ENCODE measurements at regions not wholly inside any gene's neighbourhood (a gene's known extent, or its start where the extent isn't known, plus 50 kb on each side); places are given as distances from the start of the nearest gene placed in this dataset.

DNA sequence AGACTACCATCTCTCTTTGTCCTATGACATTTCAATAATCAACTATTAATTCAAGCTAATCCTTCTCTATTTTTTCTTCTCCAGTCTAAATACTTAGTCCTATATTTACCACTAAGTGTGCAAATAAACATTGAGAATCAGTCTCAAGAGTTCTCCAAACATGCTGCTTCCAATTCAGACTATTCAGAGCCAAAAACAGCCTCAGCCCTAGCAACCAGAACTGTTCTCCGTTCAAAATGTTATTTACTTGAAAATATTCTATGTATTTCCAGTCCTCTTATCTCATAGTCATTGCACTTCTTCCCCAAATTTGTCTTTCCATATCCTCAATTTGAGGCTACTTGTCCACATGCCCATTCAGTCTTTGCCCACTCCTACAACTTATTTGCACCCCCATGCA lies 805.5 kb downstream of the IGSF11 start (continued):
- TF ChIP-seq ZNF331 (CRISPR knock-in tag; IDR thresholded peaks at IDR 0.05; ENCODE audit: low read depth) (no peak), EZH2phosphoT487 (IDR thresholded peaks at IDR 0.05; ENCODE audit: unreplicated experiment) (no peak), CREB1 (CRISPR knock-in tag; IDR thresholded peaks at IDR 0.05; ENCODE audit: low read depth) (no peak), STAT1 (IDR thresholded peaks at IDR 0.05; ENCODE audit: unreplicated experiment) (no peak)
- TF ChIP-seq, protein P1, sequence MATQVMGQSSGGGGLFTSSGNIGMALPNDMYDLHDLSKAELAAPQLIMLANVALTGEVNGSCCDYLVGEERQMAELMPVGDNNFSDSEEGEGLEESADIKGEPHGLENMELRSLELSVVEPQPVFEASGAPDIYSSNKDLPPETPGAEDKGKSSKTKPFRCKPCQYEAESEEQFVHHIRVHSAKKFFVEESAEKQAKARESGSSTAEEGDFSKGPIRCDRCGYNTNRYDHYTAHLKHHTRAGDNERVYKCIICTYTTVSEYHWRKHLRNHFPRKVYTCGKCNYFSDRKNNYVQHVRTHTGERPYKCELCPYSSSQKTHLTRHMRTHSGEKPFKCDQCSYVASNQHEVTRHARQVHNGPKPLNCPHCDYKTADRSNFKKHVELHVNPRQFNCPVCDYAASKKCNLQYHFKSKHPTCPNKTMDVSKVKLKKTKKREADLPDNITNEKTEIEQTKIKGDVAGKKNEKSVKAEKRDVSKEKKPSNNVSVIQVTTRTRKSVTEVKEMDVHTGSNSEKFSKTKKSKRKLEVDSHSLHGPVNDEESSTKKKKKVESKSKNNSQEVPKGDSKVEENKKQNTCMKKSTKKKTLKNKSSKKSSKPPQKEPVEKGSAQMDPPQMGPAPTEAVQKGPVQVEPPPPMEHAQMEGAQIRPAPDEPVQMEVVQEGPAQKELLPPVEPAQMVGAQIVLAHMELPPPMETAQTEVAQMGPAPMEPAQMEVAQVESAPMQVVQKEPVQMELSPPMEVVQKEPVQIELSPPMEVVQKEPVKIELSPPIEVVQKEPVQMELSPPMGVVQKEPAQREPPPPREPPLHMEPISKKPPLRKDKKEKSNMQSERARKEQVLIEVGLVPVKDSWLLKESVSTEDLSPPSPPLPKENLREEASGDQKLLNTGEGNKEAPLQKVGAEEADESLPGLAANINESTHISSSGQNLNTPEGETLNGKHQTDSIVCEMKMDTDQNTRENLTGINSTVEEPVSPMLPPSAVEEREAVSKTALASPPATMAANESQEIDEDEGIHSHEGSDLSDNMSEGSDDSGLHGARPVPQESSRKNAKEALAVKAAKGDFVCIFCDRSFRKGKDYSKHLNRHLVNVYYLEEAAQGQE (IDR thresholded peaks at IDR 0.05; ENCODE audit: unreplicated experiment) = no peak

DNA sequence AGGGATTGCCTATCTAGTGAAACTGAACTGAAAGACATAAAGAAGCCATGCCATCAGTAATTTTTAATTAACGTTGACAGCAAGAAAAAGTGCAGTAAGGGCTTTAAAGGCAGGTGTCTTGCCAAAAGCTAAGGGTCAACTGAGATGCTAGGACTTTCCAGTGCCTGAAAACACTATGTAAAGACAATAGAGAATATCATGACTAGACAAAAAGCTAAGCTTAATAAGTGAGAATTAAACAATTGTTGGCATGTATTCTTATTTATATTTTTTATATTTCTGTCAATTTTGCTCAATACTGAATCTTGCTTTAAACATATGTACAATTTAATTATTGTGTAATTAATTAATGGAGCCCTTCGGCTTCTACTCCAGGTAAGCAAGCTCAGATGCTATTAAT lies 803.1 kb downstream of the IGSF11 start:
- Mint-ChIP-seq H3K4me3 (no peak overlapping the region), H3K36me3 (ENCODE audit: low read depth) (no peaks in the 10 kb centered on the region), H3K9me3 (no peaks in the 10 kb centered on the region), H3K27ac (no peak overlapping the region), H3K27me3 (ENCODE audit: insufficient read depth, low read depth, poor library complexity) (peaks cover 2% of the 10 kb centered on the region), H3K4me1 (no peaks in the 10 kb centered on the region; the same call in 1 of the 3 replicates)
- no peak overlapping the region for H2AFZ ChIP-seq
- H3K4me3 ChIP-seq = no peak overlapping the region
- no peaks in the 10 kb centered on the region for H3K4me1 ChIP-seq (ENCODE audit: insufficient read depth)
- no peak overlapping the region for H3K27ac ChIP-seq (ENCODE audit: low read depth)
- no peaks in the 10 kb centered on the region for H3K9me2 ChIP-seq (ENCODE audit: insufficient read depth)
- H3K27me3 ChIP-seq (ENCODE audit: insufficient read depth) = no peaks in the 10 kb centered on the region
- H3K79me2 ChIP-seq (replicated peaks; ENCODE audit: insufficient read depth) = no peaks in the 10 kb centered on the region
- no peaks in the 10 kb centered on the region for H3K36me3 ChIP-seq (ENCODE audit: insufficient read depth)
- no peaks in the 10 kb centered on the region for H4K20me1 ChIP-seq (replicated peaks; ENCODE audit: insufficient read depth)
- H3F3A ChIP-seq (replicated peaks; ENCODE audit: low read depth) = no peaks in the 10 kb centered on the region
- no peak overlapping the region for H3K4me2 ChIP-seq
- DNase-seq (ENCODE audit: low spot score) (no peak), ATAC-seq (no peak)
- TF ChIP-seq JUNB (IDR thresholded peaks at IDR 0.05; ENCODE audit: unreplicated experiment) (no peak), CREB1 (CRISPR knock-in tag; IDR thresholded peaks at IDR 0.05; ENCODE audit: low read depth) (no peak)
- TF ChIP-seq, protein P2, sequence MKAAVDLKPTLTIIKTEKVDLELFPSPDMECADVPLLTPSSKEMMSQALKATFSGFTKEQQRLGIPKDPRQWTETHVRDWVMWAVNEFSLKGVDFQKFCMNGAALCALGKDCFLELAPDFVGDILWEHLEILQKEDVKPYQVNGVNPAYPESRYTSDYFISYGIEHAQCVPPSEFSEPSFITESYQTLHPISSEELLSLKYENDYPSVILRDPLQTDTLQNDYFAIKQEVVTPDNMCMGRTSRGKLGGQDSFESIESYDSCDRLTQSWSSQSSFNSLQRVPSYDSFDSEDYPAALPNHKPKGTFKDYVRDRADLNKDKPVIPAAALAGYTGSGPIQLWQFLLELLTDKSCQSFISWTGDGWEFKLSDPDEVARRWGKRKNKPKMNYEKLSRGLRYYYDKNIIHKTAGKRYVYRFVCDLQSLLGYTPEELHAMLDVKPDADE (IDR thresholded peaks at IDR 0.05) = no peak
- TF ChIP-seq, protein P1 (IDR thresholded peaks at IDR 0.05; ENCODE audit: unreplicated experiment) = no peak
- TF ChIP-seq, protein P3, sequence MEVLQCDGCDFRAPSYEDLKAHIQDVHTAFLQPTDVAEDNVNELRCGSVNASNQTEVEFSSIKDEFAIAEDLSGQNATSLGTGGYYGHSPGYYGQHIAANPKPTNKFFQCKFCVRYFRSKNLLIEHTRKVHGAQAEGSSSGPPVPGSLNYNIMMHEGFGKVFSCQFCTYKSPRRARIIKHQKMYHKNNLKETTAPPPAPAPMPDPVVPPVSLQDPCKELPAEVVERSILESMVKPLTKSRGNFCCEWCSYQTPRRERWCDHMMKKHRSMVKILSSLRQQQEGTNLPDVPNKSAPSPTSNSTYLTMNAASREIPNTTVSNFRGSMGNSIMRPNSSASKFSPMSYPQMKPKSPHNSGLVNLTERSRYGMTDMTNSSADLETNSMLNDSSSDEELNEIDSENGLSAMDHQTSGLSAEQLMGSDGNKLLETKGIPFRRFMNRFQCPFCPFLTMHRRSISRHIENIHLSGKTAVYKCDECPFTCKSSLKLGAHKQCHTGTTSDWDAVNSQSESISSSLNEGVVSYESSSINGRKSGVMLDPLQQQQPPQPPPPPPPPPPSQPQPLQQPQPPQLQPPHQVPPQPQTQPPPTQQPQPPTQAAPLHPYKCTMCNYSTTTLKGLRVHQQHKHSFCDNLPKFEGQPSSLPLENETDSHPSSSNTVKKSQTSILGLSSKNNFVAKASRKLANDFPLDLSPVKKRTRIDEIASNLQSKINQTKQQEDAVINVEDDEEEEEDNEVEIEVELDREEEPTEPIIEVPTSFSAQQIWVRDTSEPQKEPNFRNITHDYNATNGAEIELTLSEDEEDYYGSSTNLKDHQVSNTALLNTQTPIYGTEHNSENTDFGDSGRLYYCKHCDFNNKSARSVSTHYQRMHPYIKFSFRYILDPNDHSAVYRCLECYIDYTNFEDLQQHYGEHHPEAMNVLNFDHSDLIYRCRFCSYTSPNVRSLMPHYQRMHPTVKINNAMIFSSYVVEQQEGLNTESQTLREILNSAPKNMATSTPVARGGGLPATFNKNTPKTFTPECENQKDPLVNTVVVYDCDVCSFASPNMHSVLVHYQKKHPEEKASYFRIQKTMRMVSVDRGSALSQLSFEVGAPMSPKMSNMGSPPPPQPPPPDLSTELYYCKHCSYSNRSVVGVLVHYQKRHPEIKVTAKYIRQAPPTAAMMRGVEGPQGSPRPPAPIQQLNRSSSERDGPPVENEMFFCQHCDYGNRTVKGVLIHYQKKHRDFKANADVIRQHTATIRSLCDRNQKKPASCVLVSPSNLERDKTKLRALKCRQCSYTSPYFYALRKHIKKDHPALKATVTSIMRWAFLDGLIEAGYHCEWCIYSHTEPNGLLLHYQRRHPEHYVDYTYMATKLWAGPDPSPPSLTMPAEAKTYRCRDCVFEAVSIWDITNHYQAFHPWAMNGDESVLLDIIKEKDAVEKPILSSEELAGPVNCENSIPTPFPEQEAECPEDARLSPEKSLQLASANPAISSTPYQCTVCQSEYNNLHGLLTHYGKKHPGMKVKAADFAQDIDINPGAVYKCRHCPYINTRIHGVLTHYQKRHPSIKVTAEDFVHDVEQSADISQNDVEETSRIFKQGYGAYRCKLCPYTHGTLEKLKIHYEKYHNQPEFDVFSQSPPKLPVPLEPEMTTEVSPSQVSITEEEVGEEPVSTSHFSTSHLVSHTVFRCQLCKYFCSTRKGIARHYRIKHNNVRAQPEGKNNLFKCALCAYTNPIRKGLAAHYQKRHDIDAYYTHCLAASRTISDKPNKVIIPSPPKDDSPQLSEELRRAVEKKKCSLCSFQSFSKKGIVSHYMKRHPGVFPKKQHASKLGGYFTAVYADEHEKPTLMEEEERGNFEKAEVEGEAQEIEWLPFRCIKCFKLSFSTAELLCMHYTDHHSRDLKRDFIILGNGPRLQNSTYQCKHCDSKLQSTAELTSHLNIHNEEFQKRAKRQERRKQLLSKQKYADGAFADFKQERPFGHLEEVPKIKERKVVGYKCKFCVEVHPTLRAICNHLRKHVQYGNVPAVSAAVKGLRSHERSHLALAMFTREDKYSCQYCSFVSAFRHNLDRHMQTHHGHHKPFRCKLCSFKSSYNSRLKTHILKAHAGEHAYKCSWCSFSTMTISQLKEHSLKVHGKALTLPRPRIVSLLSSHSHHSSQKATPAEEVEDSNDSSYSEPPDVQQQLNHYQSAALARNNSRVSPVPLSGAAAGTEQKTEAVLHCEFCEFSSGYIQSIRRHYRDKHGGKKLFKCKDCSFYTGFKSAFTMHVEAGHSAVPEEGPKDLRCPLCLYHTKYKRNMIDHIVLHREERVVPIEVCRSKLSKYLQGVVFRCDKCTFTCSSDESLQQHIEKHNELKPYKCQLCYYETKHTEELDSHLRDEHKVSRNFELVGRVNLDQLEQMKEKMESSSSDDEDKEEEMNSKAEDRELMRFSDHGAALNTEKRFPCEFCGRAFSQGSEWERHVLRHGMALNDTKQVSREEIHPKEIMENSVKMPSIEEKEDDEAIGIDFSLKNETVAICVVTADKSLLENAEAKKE (CRISPR knock-in tag; IDR thresholded peaks at IDR 0.05) = no peak
- TF ChIP-seq, protein P4, sequence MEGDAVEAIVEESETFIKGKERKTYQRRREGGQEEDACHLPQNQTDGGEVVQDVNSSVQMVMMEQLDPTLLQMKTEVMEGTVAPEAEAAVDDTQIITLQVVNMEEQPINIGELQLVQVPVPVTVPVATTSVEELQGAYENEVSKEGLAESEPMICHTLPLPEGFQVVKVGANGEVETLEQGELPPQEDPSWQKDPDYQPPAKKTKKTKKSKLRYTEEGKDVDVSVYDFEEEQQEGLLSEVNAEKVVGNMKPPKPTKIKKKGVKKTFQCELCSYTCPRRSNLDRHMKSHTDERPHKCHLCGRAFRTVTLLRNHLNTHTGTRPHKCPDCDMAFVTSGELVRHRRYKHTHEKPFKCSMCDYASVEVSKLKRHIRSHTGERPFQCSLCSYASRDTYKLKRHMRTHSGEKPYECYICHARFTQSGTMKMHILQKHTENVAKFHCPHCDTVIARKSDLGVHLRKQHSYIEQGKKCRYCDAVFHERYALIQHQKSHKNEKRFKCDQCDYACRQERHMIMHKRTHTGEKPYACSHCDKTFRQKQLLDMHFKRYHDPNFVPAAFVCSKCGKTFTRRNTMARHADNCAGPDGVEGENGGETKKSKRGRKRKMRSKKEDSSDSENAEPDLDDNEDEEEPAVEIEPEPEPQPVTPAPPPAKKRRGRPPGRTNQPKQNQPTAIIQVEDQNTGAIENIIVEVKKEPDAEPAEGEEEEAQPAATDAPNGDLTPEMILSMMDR (conservative IDR thresholded peaks at IDR 0.05; ENCODE audit: low read depth in 2 of 2) = no peak

All from GM23338 (cell line).